NCI-H1436 treated with DMSO at 0.1 percent for 48 hours (cell line): ENCODE measurements at regions not wholly inside any gene's neighbourhood (a gene's known extent, or its start where the extent isn't known, plus 50 kb on each side); places are given as distances from the start of the nearest gene placed in this dataset.

ENCODE experiments used
- DNase-seq: peaks from one replicate; lab custom pipeline; 2025; lab: John Stamatoyannopoulos, UW

DNA sequence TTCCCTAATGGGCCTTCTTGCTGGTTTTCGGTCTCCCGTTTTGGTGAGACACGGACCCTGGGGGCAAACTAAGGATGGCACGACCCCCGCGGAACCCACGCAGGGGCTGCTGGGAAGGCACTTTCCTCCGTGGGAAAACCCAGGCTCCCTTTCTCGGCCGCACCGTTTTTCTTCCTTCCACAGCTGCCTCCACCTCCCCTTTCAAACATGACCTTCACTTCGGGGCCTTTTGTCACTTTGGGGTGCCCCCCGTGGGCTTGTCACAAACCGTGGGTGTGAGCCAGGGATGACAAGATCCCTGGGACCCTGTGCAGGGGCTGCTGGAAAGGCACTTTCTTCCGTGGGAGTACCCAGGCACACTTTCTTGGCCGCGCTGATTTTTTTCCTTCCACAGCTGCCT, 268.7 kb downstream of the ALG10 start:
- DNase-seq, result no peak

DNA sequence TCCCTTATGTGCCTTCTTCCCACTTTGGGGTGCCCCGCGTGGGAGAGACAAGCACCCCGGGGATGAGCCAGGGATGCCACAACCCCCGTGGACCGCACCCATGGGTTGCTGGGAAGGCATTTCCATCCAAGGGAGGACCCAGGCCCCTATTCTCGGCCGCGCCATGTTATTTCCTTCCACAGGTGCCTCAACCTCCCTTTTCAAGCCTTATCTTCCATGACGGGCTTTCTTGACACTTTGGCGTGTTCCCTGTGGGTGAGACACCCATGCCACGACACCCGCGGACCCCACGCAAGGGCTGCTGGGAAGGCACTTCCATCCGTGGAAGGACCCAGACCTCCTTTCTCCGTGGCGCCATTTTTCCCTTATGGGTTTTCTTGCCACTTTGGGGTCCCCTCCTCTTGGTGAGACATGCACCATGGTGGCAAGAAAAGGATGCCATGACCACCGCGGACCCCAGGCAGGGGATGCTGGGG, 269.2 kb downstream of the ALG10 start:
- DNase-seq, result no peak

DNA sequence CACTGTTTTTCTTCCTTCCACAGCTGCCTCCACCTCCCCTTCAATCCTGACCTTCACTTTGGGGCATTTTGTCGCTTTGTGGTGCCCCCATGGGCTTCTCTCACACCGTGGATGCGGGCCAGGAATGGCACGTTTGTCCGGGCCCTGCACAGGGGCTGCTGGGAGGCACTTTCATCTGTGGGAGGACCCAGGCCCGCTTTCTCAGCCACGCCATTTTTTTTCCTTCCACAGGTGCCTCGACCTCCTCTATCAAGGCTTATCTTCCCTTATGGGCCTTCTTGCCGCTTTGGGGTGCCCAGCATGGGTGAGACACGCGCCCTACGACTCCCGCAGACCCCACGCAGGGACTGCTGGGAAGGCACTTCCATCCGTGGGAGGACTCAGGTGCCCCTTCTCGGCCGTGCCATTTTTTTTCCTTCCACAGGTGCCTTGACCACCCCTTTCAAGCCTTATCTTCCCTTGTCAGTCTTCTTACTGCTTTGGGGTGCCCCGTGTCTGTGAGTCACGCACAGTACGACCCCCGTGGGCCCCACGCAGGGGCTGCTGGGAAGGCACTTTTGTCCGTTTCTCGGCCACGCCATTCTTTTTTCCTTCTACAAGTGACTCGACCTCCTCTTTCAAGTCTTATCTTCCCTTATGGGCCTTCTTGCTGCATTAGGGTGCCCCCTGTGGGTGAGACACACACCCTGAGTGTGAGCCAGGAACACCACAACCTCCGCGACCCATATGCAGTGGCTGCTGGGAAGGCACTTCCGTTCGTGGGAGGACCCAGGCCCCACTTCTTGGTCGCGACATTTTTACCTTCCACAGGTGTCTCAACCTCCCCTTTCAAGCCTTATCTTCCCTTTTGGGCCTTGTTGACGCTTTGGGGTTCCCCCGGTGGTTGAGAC, 270.7 kb downstream of the ALG10 start:
- no peak for DNase-seq

DNA sequence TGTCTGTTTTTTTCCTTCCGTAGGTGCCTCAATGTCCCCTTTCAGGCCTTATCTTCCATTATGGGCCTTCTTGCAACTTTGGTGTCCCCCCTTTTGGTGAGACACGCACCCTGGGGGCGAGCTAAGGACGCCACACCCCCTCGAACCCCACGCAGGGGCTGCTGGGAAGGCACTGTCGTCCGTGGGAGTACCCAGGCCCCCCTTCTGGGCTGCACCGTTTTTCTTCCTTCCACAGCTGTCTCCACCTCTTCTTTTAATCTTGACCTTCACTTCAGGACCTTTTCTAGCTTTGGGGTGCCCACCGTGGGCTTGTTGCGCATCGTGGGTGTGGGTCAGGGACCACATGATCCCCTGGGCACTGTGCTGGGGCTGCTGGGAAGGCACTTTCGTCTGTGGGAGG, 271.8 kb downstream of the ALG10 start:
- DNase-seq, result no peak

DNA sequence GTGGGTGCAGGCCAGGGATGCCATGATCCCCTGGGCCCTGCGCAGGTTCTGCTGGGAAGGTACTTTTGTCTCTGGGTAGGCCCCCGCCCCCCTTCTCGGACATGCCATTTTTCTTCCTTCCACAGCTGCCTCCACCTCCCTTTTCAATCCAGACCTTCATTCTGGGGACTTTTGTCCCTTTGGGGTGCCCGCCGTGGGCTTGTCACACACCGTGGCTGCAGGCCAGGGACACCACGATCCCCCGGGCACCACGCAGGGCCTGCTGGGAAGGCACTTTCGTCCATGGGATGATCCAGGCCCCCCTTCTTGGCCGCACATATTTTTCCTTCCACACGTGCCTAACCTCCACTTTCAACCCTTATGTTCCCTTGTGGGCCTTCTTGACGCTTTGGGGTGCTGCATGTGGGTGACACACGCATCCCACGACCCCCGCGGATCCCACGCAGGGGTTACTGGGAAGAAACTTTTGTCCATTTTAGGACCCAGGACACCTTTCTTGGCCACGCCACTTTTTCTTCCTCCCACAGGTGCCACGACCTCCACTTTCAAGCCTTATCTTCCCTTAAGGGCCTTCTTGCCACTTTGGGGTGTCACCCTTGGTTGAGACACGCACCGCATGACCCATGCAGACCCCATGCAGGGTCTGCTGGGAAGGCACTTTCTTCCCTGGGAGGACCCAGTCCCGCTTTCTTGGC, 272.5 kb downstream of the ALG10 start:
- DNase-seq, result no peak

DNA sequence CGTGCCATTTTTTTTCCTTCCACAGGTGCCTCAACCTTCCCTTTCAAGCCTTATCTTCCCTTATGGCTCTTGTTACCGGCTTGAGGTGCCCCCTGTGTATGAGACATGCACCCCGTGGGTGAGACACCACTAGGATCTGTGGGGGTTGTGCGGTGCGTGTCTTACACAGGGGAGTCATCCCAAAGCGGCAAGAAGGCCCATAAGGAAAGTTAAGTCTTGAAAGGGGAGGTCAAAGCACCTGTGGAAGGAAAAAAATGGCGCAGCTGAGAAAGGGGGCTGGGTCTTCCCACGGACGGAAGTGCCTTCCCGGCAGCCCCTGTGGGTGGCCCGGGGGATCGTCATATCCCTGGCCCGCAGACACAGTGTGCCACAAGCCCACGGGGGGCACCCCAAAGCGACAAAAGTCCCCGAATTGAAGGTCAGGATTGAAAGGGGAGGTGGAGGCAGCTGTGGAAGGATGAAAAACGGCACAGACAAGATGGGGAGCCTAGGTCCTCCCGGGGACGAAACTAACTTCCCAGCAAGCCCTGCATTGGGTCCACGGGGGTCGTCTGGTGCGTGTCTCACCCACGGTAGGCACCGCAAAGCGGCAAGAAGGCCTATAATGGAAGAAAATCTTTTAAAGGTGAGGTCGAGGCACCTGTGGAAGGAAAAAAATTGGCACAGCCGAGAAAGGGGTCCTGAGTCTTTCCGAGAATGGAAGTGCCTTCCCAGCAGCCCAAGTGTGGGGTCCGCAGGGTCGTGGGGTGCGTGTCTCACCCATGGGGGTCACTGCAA, 273.3 kb downstream of the ALG10 start:
- no peak for DNase-seq

DNA sequence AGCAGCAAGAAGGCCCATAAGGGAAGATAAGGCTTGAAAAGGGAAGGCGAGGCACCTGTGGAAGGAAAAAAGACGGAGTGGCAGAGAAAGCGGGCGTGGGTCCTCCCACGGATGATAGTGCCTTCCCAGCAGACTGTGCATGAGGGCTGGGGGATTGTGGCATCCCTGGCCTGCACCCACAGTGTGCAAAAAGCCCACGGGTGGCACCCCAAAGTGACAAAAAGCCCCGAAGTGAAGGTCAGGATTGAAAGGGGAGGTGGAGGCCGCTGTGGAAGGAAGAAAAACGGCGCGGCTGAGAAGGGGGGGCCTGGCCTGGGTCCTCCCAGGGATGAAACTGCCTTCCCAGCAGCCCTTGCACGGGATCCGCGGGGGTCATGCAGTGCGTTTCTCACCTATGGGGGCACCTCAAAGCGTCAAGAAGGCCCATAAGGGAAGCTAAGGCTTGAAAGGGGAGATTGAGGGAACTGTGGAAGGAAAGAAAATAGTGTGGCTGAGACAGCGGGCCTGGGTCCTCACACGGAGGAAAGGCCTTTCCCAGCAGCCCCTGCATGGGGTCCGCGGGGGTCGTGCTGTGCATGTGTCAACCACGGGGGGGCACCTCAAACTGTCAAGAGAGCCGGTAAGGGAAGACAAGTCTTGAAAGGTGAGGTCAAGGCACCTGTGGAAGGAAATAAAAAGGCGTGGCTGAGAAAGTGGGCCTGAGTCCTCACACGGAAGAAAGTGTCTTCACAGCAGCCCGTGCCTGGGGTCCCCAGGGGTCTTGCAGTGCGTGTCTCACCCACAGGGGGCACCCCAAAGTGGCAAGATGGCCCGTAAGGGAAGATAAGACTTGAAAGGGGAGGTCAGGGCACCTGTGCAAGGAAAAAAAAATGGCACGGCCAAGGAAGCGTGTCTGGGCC, 274.1 kb downstream of the ALG10 start:
- DNase-seq, result no peak

DNA sequence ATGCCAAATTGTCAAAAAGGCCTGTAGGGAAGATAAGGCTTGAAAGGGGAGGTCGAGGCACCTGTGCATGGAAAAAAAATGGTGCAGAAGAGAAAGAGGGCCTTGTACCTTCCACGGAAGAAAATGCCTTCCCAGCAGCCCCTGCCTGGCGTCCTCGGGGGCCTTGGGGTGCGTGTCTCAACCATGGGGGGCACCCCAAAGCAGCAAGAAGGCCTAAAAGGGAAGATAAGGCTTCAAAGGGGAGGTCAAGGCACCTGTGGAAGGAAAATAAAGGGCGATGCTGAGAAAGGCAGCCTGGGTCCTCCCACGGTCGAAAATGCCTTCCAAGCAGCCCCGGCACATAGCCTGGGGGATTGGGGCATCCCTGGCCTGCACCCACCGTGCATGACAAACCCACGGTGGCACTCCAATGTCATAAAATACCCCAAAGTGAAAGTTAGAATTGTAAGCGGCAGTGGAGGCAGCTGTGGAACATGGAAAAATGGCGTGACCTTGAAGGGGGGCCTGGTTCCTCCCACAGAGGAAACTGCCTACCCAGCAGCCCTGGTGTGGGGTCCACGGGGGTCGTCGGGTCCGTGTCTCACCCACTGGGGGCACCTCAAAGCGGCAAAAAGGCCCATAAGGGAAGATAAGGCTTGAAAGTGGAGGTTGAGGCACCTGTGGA, 275.0 kb downstream of the ALG10 start:
- no peak for DNase-seq

DNA sequence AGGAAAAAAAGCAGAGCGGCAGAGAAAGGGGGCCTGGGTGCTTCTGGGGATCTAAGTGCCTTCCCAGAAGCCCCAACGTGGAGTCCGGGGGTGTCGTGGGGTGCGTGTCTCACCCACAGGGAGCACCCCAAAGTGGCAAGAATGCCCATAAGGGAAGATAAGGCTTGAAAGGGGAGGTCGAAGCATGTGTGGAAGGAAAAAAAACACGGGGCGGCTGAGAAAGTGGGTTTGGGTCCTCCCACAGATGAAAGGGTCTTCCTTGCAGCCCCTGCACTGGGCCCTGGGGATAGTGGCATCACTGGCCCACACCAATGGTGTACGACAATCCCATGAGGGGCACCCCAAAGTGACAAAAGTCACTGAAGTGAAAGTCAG, 275.5 kb downstream of the ALG10 start:
- no peak for DNase-seq

DNA sequence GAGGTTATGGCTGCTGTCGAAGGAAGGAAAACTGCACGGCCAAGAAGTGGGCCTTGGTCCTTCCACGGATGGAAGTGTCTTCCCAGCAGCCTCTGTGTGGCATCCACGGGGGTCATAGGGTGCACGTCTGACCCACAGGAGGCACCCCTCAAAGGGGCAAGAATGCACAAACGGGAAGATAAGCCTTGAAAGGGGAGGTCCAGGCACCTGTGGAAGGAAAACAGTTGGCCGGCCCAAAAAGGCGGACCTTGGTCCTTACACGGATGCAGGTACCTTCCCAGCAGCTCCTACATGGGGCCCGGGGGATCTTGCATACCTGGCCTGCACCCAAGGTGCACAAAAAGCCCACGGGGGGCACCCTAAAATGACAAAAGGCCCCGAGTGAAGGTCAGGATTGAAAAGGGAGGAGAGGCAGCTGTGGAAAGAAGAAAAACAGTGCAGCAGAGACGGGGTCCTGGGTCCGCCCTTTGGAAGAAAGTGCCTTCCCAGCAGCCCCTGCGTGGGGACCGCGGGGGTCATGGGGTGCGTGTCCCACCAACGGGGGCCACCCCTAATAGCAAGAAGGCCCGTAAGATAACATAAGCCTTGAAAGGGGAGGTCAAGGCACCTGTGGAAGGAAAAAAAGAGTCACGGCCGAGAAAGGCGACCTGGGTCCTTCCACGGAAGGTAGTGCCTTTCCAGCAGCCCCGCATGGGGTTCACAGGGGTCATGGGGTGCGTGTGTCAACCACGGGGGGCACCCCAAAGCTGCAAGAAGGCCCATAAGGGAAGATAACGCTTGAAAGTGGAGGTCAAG, 276.1 kb downstream of the ALG10 start:
- DNase-seq, result no peak

DNA sequence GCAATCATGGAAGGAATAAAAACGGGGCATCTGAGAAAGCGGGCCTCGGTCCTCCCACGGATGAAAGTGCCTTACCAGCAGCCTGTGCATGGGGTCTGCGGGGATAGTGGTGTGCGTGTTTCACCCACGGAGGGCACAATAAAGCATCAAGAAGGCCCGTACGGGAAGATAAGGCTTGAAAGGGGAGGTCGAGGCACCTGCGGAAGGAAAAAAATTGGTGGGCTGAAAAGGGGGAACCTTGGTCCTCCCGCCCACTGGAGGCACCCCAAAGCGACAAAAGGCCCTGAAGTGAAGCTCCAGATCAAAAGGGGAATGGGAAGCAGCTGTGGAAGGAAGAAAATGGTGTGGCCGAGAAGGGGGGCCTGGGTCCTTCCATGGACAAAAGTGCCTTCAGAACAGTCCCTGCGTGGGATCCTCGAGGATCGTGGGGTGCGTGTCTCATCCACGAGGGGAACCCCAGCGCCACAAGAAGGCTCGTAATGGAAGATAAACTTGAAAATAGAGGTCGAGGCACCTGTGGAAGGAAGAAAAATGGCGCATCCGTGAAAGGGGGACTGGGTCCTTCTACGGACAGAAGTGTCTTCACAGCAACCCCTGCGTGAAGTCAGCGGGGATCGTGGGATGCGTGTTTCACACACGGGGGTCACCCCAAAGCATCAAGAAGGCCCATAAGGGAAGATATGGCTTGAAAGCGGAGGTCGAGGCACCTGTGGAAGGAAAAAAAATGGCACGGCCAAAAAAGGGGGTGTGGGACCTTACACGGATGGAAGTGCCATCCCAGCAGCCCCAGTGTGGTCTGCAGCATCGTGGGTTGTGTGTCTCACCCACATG, 276.9 kb downstream of the ALG10 start:
- no peak for DNase-seq

DNA sequence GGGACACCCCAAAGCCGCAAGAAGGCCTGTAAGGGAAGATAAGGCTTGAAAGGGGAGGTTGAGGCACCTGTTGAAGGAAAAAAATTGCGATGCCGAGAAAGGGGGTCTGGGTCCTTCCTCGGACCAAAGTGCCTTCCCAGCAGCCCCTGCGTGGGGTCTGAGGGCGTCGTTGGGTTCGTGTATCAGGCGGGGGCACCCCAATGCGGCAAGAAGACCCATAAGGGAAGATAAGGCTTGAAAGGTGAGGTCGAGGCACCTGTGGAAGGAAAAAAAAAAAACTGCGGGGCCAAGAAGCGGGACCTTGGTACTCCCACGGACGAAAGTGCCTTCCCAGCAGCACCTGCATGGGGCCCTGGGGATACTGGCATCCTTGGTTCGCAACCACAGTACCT, 277.5 kb downstream of the ALG10 start:
- DNase-seq, result no peak

DNA sequence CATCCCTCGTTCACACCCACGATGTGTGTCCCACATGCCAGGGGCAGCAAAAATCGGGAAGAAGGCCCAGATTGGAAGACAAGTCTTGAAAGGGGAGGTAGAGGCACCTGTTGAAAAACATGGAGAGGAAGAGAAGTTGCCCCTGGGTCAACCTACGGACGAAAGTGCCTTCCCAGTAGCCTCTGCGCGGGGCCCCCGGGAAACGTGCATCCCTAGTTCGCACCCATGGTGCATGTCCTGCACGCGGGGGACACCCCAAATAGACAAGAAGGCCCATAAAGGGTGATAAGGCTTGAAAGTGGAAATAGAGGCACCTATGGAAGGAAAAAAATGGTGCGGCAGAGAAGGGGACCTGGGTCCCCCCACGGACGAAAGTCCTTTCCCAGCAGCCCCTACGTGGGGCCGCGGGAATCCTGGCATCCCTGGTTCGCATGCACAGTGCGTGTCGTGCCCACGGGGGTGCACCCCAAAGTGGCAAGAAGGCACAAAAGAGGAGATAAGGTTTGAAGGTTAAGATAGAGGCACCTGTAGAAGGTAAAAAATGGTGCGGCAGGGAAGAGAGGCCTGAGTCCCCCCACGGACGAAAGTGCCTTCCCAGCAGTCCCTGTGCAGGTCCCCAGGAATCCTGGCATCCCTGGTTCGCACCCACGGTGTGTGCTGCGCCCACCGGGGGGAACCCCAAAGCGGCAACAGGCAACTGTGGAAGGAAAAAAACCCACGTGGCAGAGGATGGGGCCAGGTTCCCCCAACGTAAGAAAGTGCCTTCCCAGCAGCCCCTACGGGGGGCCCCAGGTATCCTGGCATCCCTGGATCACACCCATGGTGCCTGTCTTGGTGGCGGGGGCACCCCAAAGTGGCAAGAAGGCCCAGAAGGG, 278.3 kb downstream of the ALG10 start:
- no peak for DNase-seq

DNA sequence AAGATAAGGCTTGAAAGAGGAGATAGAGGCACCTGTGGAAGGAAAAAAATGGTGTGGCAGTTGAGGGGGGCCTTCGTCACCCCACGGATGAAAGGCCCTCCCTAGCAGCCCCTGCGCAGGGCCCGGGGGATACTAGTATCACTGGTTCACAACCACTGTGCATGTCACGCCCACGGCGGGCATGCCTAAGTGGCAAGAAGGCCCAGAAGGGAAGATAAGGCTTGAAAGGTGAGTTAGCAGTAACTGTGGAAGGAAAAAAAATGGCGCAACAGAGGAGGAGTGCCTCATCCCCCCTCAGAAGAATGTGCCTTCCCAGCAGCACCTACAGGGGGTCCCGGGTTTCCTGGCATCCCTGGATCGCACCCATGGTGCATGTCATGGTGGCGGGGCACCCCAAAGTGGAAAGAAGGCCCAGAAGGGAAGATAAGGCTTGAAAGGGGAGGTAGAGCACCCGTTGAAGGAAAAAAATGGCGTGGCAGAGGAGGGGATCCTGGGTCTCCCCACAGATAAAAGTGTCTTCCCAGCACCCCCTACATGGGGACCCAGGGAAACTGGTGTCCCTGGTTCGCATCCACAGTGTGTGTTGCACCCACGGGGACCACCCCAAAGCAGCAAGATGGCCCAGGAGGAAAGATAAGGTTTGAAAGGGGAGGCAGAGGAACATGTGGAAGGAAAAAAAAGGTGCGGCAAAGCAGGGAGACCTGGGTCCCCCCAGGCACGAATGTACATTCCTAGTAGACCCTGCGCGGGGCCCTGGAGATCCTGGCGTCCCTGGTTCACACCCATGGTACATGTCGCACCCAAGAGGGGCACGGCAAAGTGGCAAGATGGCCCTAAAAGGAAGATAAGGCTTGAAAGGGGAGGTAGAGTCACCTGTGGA, 279.2 kb downstream of the ALG10 start:
- DNase-seq, result no peak

DNA sequence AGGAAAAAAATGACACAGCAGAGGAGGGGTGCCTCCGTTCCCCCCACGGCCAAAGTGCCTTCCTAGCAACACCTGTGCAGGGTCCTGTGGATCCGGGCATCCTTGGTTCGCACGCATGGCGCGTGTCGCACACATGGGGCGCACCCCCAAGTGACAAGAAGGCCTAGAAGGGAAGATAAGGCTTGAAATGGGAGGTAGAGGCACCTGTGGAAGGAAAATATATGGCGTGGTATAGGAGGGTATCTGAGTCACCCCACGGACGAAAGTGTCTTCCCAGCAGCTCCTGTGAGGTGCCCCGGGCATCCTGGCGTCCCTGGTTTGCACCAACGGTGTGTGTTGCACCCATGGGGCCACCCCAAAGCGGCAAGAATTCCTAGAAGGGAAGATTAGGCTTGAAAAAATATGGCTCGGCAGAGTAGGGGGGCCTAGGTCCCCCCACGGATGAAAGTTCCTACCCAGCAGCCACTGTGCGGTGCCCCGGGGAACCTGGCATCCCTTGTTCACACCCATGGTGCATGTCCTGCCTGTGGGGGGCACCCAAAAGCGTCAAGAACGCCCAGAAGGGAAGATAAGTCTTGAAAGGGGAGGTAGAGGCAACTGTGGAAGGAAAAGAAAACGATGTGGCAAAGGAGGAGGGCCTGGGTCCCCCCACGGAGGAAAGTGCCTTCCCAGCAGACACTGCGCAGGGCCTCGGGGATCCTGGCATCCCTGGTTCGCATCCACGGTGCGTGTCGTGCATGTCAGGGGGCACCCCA, 280.0 kb downstream of the ALG10 start:
- no peak for DNase-seq

DNA sequence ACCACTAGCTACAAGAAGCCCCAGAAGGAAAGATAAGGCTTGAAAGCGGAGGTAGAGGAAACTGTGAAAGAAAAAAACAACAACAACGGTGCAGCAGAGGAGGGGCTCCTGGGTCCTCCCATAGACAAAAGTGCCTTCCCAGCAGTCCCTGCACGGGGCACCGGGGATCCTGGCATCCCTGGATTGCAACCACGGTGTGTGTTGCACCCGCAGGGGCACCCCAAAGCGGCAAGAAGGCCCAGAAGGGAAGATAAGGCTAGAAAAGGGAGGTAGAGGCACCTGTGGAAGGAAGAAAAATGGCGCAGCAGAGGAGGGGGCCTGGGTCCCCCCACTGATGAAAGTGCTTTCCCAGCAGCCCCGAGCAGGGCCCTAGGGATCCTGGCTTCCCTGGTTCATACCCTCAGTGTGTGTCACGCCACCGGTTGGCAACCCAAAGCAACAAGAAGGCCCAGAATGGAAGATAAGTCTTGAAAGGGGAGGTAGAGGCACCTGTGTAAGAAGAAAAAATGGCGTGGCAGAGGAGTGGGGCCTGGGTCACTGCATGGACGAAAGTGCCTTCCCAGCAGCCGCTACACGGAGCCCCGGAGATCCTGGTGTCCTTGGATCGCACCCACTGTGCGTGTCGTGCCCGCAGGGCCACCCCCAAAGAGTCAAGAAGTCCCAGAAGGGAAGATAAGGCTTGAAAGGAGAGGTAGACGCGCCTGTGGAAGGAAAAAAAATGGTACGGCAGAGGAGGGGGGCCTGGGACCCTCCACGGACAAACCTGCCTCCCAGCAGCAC, 281.0 kb downstream of the ALG10 start:
- DNase-seq, result no peak
